K562 (cell line): ENCODE measurements at regions not wholly inside any gene's neighbourhood (a gene's known extent, or its start where the extent isn't known, plus 50 kb on each side); places are given as distances from the start of the nearest gene placed in this dataset.

Experiments
- ATAC-seq: fragments of 200-7000 bp; cut with Tn5 transposase; 3 replicates; pipeline ENCODE4 v1.9.1; 2020; ENCODE audit warnings: moderate library complexity
- BruUV-seq: library from RNA; stranded (reverse); fragments of 400-500 nt; replicated peaks from 2 replicates; lab custom pipeline; 2021; lab: Mats Ljungman, UMichigan
- CTCF ChIA-PET: fragments of 300-600 bp; formaldehyde crosslinking; extraction: SDS; loops from one replicate; lab custom pipeline; 2021; ENCODE audit warnings: low intra/inter-chr PET ratio; lab: Yijun Ruan, JAX
- POLR2A ChIA-PET: fragments of 300-600, 350-650 bp; sonication (Branson Sonifier 250); formaldehyde crosslinking; extraction: SDS; loops from one replicate; lab custom pipeline; 2021; ENCODE audit warnings: antibody characterized with exemption, inconsistent platforms; lab: Yijun Ruan, JAX
- DNase-seq, 4 experiments: peaks; one replicate each; pipeline versions ENCODE4 v3.0.0 to v3.0.0-alpha.2; 2011 to 2018; ENCODE audit warnings: low spot score in 3 of 4, mixed read lengths in 3 of 4; ENCODE audit errors: extremely low read depth in 1 of 4
- FAIRE-seq: peaks from 2 replicates; lab custom pipeline; 2011; peaks lifted over from hg19 to GRCh38; lab: Jason Lieb, UNC
- H2AFZ ChIP-seq: 2 replicates; pipeline ENCODE4 v1.6.0; 2011; ENCODE audit warnings: low read depth, low read length, control low read depth, inconsistent platforms
- H3K27ac ChIP-seq: fragments of 200-600 bp; 3 replicates; pipeline ENCODE4 v1.8.0; 2011; ENCODE audit warnings: low read depth, mild to moderate bottlenecking, control low read depth, inconsistent platforms, low read length, moderate library complexity, mixed read lengths; ENCODE audit errors: extremely low read depth
- H3K27me3 ChIP-seq, 2 experiments: fragments of 300-600 bp in 1 of 2; 2 replicates in 1 of 2; 3 replicates in 1 of 2; pipeline versions ENCODE4 v1.6.0 to v1.8.0; 2011; ENCODE audit warnings: inconsistent platforms in 2 of 2, low read length in 2 of 2, mild to moderate bottlenecking in 1 of 2, mixed read lengths in 1 of 2, moderate library complexity in 1 of 2; ENCODE audit not compliant: control insufficient read depth in 2 of 2, insufficient read depth in 2 of 2
- H3K36me3 ChIP-seq: fragments of 300-600 bp; 3 replicates; pipeline ENCODE4 v1.8.0; 2011; ENCODE audit warnings: mild to moderate bottlenecking, low read length, inconsistent platforms; ENCODE audit not compliant: control insufficient read depth, insufficient read depth
- H3K4me1 ChIP-seq, 2 experiments: fragments of 200-600 bp in 1 of 2; replicated peaks in 1 of 2; 2 replicates in 1 of 2; 3 replicates in 1 of 2; pipeline versions ENCODE4 v1.5.1 to v1.8.0; 2011; ENCODE audit warnings: inconsistent platforms in 2 of 2, low read length in 2 of 2, mild to moderate bottlenecking in 1 of 2, mixed read lengths in 1 of 2, moderate library complexity in 1 of 2; ENCODE audit not compliant: control insufficient read depth in 2 of 2, insufficient read depth in 2 of 2
- H3K4me2 ChIP-seq: 2 replicates; pipeline ENCODE4 v1.6.1; 2011; ENCODE audit warnings: low read length, control low read depth, inconsistent platforms, mixed read lengths; ENCODE audit not compliant: insufficient read depth
- H3K4me3 ChIP-seq: fragments of 200-600 bp; sonication (generic), shearing (Covaris generic); 2 replicates; pipeline ENCODE4 v1.5.1; 2016; ENCODE audit warnings: control low read depth, inconsistent platforms
- H3K79me2 ChIP-seq: fragments of 200-600 bp; 3 replicates; pipeline ENCODE4 v1.8.0; 2011; ENCODE audit warnings: low read length, inconsistent platforms; ENCODE audit not compliant: control insufficient read depth, insufficient read depth
- H3K9ac ChIP-seq, 2 experiments: 2 replicates each; pipeline versions ENCODE4 v1.6.0 to v1.6.1; 2011; ENCODE audit warnings: low read depth in 2 of 2, low read length in 2 of 2, control low read depth in 1 of 2, inconsistent platforms in 1 of 2, mild to moderate bottlenecking in 1 of 2, mixed read lengths in 1 of 2; ENCODE audit not compliant: insufficient read depth in 1 of 2
- H3K9me1 ChIP-seq: one replicate; pipeline ENCODE4 v1.6.0; 2011; ENCODE audit warnings: inconsistent platforms, mild to moderate bottlenecking, low read length, moderate library complexity; ENCODE audit not compliant: control insufficient read depth, insufficient read depth
- H3K9me3 ChIP-seq: replicated peaks from 2 replicates; pipeline ENCODE4 v1.5.1; 2011; ENCODE audit warnings: low read depth, low read length, inconsistent platforms; ENCODE audit not compliant: control insufficient read depth, insufficient read depth
- H4K20me1 ChIP-seq: replicated peaks from 2 replicates; pipeline ENCODE4 v1.6.1; 2011; ENCODE audit warnings: low read length, inconsistent platforms, mixed read lengths; ENCODE audit not compliant: control insufficient read depth, insufficient read depth
- CCNT2 ChIP-seq: IDR thresholded peaks from 2 replicates; pipeline ENCODE4 v1.6.1; 2011; ENCODE audit warnings: borderline replicate concordance, low read depth, mild to moderate bottlenecking, moderate library complexity, mixed read lengths, low read length; ENCODE audit not compliant: insufficient read length; ENCODE audit errors: extremely low read depth
- DIDO1 ChIP-seq: fragments of 450-650 bp; IDR thresholded peaks from 2 replicates; pipeline ENCODE4 v1.6.1; 2016; ENCODE audit warnings: low read depth, missing biosample characterization, missing genetic modification characterization
- HNRNPK ChIP-seq: fragments of 200-400 bp; formaldehyde crosslinking; IDR thresholded peaks from one replicate; pipeline ENCODE4 v1.6.1; 2018; ENCODE audit warnings: mild to moderate bottlenecking, low read depth, low read length; ENCODE audit not compliant: poor library complexity, severe bottlenecking
- LEF1 ChIP-seq: fragments of 450-650 bp; IDR thresholded peaks from 2 replicates; pipeline ENCODE4 v1.6.1; 2016; ENCODE audit warnings: mild to moderate bottlenecking
- MTF1 ChIP-seq: fragments of 250-450 bp; sonication (Bioruptor Pico); IDR thresholded peaks from 2 replicates; pipeline ENCODE4 v1.9.0; 2021; ENCODE audit warnings: moderate library complexity, mild to moderate bottlenecking, inconsistent platforms, borderline replicate concordance
- NFIX ChIP-seq: fragments of 250-450 bp; sonication (Bioruptor Pico); IDR thresholded peaks from 2 replicates; pipeline ENCODE4 v1.4.0; 2020; ENCODE audit warnings: low read depth, mild to moderate bottlenecking, moderate library complexity
- NFYB ChIP-seq: IDR thresholded peaks from 2 replicates; pipeline ENCODE4 v1.6.1; 2011; ENCODE audit warnings: mild to moderate bottlenecking, moderate library complexity; ENCODE audit not compliant: insufficient read length; ENCODE audit errors: extremely low read depth
- NR4A1 ChIP-seq, 2 experiments: fragments of 250-450 bp in 1 of 2; fragments of 450-650 bp in 1 of 2; sonication (Bioruptor Pico) in 1 of 2; IDR thresholded peaks; 2 replicates each; pipeline versions ENCODE4 v1.4.0 to v1.6.1; 2016 to 2020; ENCODE audit warnings: mild to moderate bottlenecking in 2 of 2, missing compliant biosample characterization in 1 of 2, missing genetic modification characterization in 1 of 2, moderate library complexity in 1 of 2
- PHB2 ChIP-seq: fragments of 450-650 bp; IDR thresholded peaks from 2 replicates; pipeline ENCODE4 v1.6.1; 2017; ENCODE audit warnings: low read depth
- STAT5A ChIP-seq: IDR thresholded peaks from 2 replicates; pipeline ENCODE4 v1.6.1; 2012; ENCODE audit warnings: low read length, inconsistent platforms, borderline replicate concordance
- ZNF121 ChIP-seq: sonication (generic); formaldehyde crosslinking; conservative IDR thresholded peaks from 2 replicates; pipeline ENCODE4 v1.8.0; 2022; ENCODE audit warnings: missing genetic modification reagents
- ZNF232 ChIP-seq: sonication (generic); formaldehyde crosslinking; IDR thresholded peaks from 2 replicates; pipeline ENCODE4 v1.8.0; 2022; ENCODE audit warnings: mild to moderate bottlenecking, missing genetic modification reagents
- ZNF561 ChIP-seq: fragments of 450-650 bp; formaldehyde crosslinking; conservative IDR thresholded peaks from 2 replicates; pipeline ENCODE4 v1.4.0; 2020; ENCODE audit warnings: mild to moderate bottlenecking, moderate library complexity
- ZSCAN32 ChIP-seq: fragments of 450-650 bp; formaldehyde crosslinking; IDR thresholded peaks from 2 replicates; pipeline ENCODE4 v1.4.0; 2020; ENCODE audit warnings: mild to moderate bottlenecking, moderate library complexity
- WGBS: fragments of 100-300 bp; shearing (Covaris generic); methylation state at CpG from one replicate; pipeline ENCODE4 v1.1.6; 2016; ENCODE audit warnings: low coverage, mixed read lengths; ENCODE audit not compliant: insufficient coverage; ENCODE audit errors: missing lambda C conversion rate; 5-methylcytosine and 5-hydroxymethylcytosine counted together
- in situ Hi-C: fragments of 300-500 bp; cut with MboI; formaldehyde crosslinking; loops from 4 replicates; pipeline ENCODE4 v1.15.0; 2018; ENCODE audit warnings: inconsistent platforms, mixed read lengths
- intact Hi-C: fragments of 100-400 bp; cut with micrococcal nuclease; formaldehyde crosslinking; loops from 2 replicates; pipeline ENCODE4 v1.14.2; 2022
- TF ChIP-seq, protein P1 (sequence below): fragments of 250-450 bp; sonication (Bioruptor Pico); IDR thresholded peaks from 2 replicates; pipeline ENCODE4 v1.4.0; 2020

DNA sequence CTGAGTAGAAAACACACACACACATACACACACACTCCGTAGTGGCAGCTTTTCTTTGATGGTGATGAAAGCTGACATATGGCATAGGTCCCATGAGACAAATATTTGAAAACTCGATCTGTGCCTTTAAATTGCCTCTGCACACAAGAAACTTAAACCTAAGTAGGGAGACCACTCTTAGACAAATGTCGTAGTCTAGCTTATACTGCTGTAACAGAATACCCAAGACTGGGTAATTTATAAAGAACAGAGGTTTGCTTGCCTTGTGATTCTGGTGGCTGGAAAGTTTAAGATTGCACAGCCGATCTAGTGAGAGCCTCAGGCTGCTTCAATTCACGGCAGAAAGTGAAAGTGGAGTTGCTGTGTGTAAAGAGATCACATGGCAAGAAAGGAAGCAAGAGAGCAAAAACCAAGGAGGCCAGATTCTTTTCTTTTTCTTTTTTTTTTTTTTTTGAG lies 489.4 kb upstream of the SORCS1 start:
- in situ Hi-C loops = no loop called here
- no peaks in the 10 kb centered on the region for H4K20me1 ChIP-seq
- H3K4me1 ChIP-seq = no peaks in the 10 kb centered on the region
- CTCF ChIA-PET = no interaction called here
- no peaks in the 10 kb centered on the region for H3K27me3 ChIP-seq
- H3K9me1 ChIP-seq = no peaks in the 10 kb centered on the region
- intact Hi-C loops = no loop called here
- H3K36me3 ChIP-seq = no peaks in the 10 kb centered on the region
- DNase-seq (no peak), FAIRE-seq (no peak), ATAC-seq (no peak)
- H3K79me2 ChIP-seq = no peaks in the 10 kb centered on the region
- BruUV-seq = no TSS peak
- H3K4me3 ChIP-seq = no peak overlapping the region
- POLR2A ChIA-PET = no interaction called here
- 3% methylated on average over 3 of the region's 5 CpGs for WGBS
- H3K9me3 ChIP-seq = no peaks in the 10 kb centered on the region
- H3K27ac ChIP-seq = no peak overlapping the region
- H3K4me2 ChIP-seq = no peak overlapping the region
- no peak overlapping the region for H2AFZ ChIP-seq
- TF ChIP-seq, protein P1, sequence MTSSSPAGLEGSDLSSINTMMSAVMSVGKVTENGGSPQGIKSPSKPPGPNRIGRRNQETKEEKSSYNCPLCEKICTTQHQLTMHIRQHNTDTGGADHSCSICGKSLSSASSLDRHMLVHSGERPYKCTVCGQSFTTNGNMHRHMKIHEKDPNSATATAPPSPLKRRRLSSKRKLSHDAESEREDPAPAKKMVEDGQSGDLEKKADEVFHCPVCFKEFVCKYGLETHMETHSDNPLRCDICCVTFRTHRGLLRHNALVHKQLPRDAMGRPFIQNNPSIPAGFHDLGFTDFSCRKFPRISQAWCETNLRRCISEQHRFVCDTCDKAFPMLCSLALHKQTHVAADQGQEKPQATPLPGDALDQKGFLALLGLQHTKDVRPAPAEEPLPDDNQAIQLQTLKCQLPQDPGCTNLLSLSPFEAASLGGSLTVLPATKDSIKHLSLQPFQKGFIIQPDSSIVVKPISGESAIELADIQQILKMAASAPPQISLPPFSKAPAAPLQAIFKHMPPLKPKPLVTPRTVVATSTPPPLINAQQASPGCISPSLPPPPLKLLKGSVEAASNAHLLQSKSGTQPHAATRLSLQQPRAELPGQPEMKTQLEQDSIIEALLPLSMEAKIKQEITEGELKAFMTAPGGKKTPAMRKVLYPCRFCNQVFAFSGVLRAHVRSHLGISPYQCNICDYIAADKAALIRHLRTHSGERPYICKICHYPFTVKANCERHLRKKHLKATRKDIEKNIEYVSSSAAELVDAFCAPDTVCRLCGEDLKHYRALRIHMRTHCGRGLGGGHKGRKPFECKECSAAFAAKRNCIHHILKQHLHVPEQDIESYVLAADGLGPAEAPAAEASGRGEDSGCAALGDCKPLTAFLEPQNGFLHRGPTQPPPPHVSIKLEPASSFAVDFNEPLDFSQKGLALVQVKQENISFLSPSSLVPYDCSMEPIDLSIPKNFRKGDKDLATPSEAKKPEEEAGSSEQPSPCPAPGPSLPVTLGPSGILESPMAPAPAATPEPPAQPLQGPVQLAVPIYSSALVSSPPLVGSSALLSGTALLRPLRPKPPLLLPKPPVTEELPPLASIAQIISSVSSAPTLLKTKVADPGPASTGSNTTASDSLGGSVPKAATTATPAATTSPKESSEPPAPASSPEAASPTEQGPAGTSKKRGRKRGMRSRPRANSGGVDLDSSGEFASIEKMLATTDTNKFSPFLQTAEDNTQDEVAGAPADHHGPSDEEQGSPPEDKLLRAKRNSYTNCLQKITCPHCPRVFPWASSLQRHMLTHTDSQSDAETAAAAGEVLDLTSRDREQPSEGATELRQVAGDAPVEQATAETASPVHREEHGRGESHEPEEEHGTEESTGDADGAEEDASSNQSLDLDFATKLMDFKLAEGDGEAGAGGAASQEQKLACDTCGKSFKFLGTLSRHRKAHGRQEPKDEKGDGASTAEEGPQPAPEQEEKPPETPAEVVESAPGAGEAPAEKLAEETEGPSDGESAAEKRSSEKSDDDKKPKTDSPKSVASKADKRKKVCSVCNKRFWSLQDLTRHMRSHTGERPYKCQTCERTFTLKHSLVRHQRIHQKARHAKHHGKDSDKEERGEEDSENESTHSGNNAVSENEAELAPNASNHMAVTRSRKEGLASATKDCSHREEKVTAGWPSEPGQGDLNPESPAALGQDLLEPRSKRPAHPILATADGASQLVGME = no peak
- TF ChIP-seq STAT5A (no peak), ZSCAN32 (CRISPR knock-in tag) (no peak), ZNF561 (CRISPR knock-in tag) (no peak), MTF1 (CRISPR knock-in tag) (no peak), NFIX (CRISPR knock-in tag) (no peak), CCNT2 (no peak), DIDO1 (no peak), PHB2 (no peak), NR4A1 (CRISPR knock-in tag; IDR thresholded peaks at IDR 0.05) (no peak), NR4A1 (tag; IDR thresholded peaks at IDR 0.05) (no peak), HNRNPK (no peak), ZNF121 (CRISPR knock-in tag) (no peak), LEF1 (no peak), ZNF232 (CRISPR knock-in tag) (no peak), NFYB (no peak)
- H3K9ac ChIP-seq = no peak overlapping the region
